Mesendoderm (in vitro differentiated cells): ENCODE measurements at regions not wholly inside any gene's neighbourhood (a gene's known extent, or its start where the extent isn't known, plus 50 kb on each side); places are given as distances from the start of the nearest gene placed in this dataset.
A peak's percentile ranks its signal among the peaks of the same experiment; 100 is the strongest.

Experiments
- DNase-seq: peaks from one replicate; pipeline ENCODE4 v3.0.0; 2013
- H2AK5ac ChIP-seq: 2 replicates; pipeline ENCODE4 v1.6.1; 2013; ENCODE audit warnings: low read length, inconsistent platforms
- H2BK120ac ChIP-seq: 2 replicates; pipeline ENCODE4 v1.6.1; 2013; ENCODE audit warnings: low read depth, mild to moderate bottlenecking, low read length, moderate library complexity, mixed read lengths
- H2BK15ac ChIP-seq: replicated peaks from 2 replicates; pipeline ENCODE4 v1.6.1; 2013; ENCODE audit warnings: low read depth, mild to moderate bottlenecking, moderate library complexity
- H2BK5ac ChIP-seq: 2 replicates; pipeline ENCODE4 v1.6.1; 2013; ENCODE audit warnings: low read length, inconsistent platforms
- H3K18ac ChIP-seq: 2 replicates; pipeline ENCODE4 v1.6.1; 2013; ENCODE audit warnings: mild to moderate bottlenecking, low read length, mixed read lengths
- H3K23ac ChIP-seq: one replicate; pipeline ENCODE4 v1.6.1; 2013; ENCODE audit warnings: low read length
- H3K27ac ChIP-seq: 2 replicates; pipeline ENCODE4 v1.5.1; 2013; ENCODE audit warnings: low read depth, mild to moderate bottlenecking, inconsistent platforms, low read length, moderate library complexity
- H3K27me3 ChIP-seq: 2 replicates; pipeline ENCODE4 v1.6.1; 2013; ENCODE audit warnings: low read length, control low read depth, mild to moderate bottlenecking, inconsistent platforms; ENCODE audit not compliant: insufficient read depth, poor library complexity
- H3K36me3 ChIP-seq: 2 replicates; pipeline ENCODE4 v1.6.1; 2013; ENCODE audit warnings: low read length, inconsistent platforms; ENCODE audit not compliant: control insufficient read depth, insufficient read depth
- H3K4ac ChIP-seq: one replicate; pipeline ENCODE4 v1.6.1; 2013; ENCODE audit warnings: low read depth, mild to moderate bottlenecking, low read length, moderate library complexity
- H3K4me1 ChIP-seq: 2 replicates; pipeline ENCODE4 v1.6.1; 2013; ENCODE audit warnings: low read depth, low read length, inconsistent platforms; ENCODE audit not compliant: control insufficient read depth
- H3K4me2 ChIP-seq: 2 replicates; pipeline ENCODE4 v1.6.1; 2013; ENCODE audit warnings: low read length
- H3K4me3 ChIP-seq: 2 replicates; pipeline ENCODE4 v1.5.1; 2013; ENCODE audit warnings: mild to moderate bottlenecking, low read length
- H3K56ac ChIP-seq: one replicate; pipeline ENCODE4 v1.6.1; 2013; ENCODE audit warnings: low read length
- H3K79me1 ChIP-seq: 2 replicates; pipeline ENCODE4 v1.6.1; 2013; ENCODE audit warnings: low read length, inconsistent platforms
- H3K79me2 ChIP-seq: 2 replicates; pipeline ENCODE4 v1.6.1; 2013; ENCODE audit warnings: mild to moderate bottlenecking, low read length; ENCODE audit not compliant: control insufficient read depth, insufficient read depth
- H3K9ac ChIP-seq: 2 replicates; pipeline ENCODE4 v1.6.1; 2013; ENCODE audit warnings: low read length, inconsistent platforms
- H4K5ac ChIP-seq: one replicate; pipeline ENCODE4 v1.6.1; 2013; ENCODE audit warnings: low read length
- H4K8ac ChIP-seq: one replicate; pipeline ENCODE4 v1.6.1; 2013; ENCODE audit warnings: low read depth, mild to moderate bottlenecking, control low read depth, low read length, moderate library complexity
- WGBS: extraction: QIAGEN DNeasy Blood & Tissue Kit; methylation state at CpG from one replicate; pipeline ENCODE4 v1.1.7; 2013; ENCODE audit warnings: low lambda C conversion rate, missing lambda C conversion rate; ENCODE audit not compliant: insufficient coverage; ENCODE audit errors: extremely low coverage; 5-methylcytosine and 5-hydroxymethylcytosine counted together

DNA sequence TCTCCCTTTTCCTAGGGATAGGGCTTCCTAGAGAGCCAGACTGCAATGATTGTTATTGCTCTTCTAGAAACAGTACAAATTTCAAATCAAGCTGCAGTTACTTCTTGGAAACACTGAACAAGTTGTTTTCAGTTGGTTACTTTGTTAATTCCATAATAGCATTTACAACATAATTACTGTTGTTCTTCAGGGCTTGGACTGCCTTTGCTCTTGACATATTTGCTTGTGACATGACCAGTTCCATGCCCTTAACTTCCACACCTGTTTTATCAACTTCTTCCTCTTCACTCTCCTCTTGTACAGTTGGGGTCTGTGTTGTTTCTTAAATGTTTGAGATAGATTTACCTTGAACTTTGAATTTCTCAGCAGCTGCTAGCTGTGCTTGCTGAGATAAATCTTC lies 104.4 kb downstream of the SEC23IP start:
- no peaks in the 10 kb centered on the region for H3K79me1 ChIP-seq
- no peak overlapping the region for H3K9ac ChIP-seq
- H2BK15ac ChIP-seq, result no peak overlapping the region
- no peaks in the 10 kb centered on the region for H3K27me3 ChIP-seq
- H2AK5ac ChIP-seq, result no peak overlapping the region
- no peak overlapping the region for H4K8ac ChIP-seq
- H3K56ac ChIP-seq, result no peak overlapping the region
- H3K79me2 ChIP-seq, result no peaks in the 10 kb centered on the region
- H4K5ac ChIP-seq, result no peak overlapping the region
- H2BK5ac ChIP-seq, result no peak overlapping the region
- no peak for DNase-seq
- H3K36me3 ChIP-seq, result no peaks in the 10 kb centered on the region
- H3K4ac ChIP-seq, result no peak overlapping the region
- no peak overlapping the region for H3K4me2 ChIP-seq
- no peak overlapping the region for H3K4me3 ChIP-seq
- no peaks in the 10 kb centered on the region for H3K4me1 ChIP-seq
- no peak overlapping the region for H2BK120ac ChIP-seq
- H3K18ac ChIP-seq, result no peak overlapping the region
- H3K27ac ChIP-seq, result no peak overlapping the region
- no peak overlapping the region for H3K23ac ChIP-seq

- Histone ChIP-seq H3K27ac (no peak overlapping the region), H3K4me2 (no peak overlapping the region), H3K4me1 (no peaks in the 10 kb centered on the region), H2BK120ac (no peak overlapping the region), H3K56ac (no peak overlapping the region), H3K79me1 (no peaks in the 10 kb centered on the region), H3K4me3 (no peak overlapping the region), H2AK5ac (no peak overlapping the region), H3K79me2 (no peaks in the 10 kb centered on the region), H3K27me3 (no peaks in the 10 kb centered on the region), H3K4ac (no peak overlapping the region), H2BK15ac (no peak overlapping the region), H2BK5ac (no peak overlapping the region), H3K18ac (no peak overlapping the region), H4K8ac (no peak overlapping the region), H3K23ac (no peak overlapping the region), H3K36me3 (no peaks in the 10 kb centered on the region), H4K5ac (no peak overlapping the region), H3K9ac (no peak overlapping the region)
- no CpG with 5 or more reads among the region's 2 CpGs for WGBS
- DNase-seq, result no peak
Measured at GRCh38 chr10:119997429-119997828, 104.9 kb downstream of the SEC23IP start.

- Histone ChIP-seq H3K4me3 (no peak overlapping the region), H4K8ac (no peak overlapping the region), H3K79me2 (no peaks in the 10 kb centered on the region), H3K4me2 (no peak overlapping the region), H2BK5ac (no peak overlapping the region), H2BK120ac (no peak overlapping the region), H3K23ac (no peak overlapping the region), H3K4ac (no peak overlapping the region), H3K79me1 (no peaks in the 10 kb centered on the region), H4K5ac (no peak overlapping the region), H3K36me3 (no peaks in the 10 kb centered on the region), H3K56ac (no peak overlapping the region), H3K27ac (no peak overlapping the region), H3K18ac (no peak overlapping the region), H2BK15ac (no peak overlapping the region), H3K4me1 (peaks cover 1% of the 10 kb centered on the region), H3K27me3 (no peaks in the 10 kb centered on the region), H2AK5ac (no peak overlapping the region), H3K9ac (no peak overlapping the region)
- no peak for DNase-seq
- WGBS, result no CpG with 5 or more reads among the region's 5 CpGs
Measured at GRCh38 chr10:120002785-120003184, 110.3 kb downstream of the SEC23IP start.

DNA sequence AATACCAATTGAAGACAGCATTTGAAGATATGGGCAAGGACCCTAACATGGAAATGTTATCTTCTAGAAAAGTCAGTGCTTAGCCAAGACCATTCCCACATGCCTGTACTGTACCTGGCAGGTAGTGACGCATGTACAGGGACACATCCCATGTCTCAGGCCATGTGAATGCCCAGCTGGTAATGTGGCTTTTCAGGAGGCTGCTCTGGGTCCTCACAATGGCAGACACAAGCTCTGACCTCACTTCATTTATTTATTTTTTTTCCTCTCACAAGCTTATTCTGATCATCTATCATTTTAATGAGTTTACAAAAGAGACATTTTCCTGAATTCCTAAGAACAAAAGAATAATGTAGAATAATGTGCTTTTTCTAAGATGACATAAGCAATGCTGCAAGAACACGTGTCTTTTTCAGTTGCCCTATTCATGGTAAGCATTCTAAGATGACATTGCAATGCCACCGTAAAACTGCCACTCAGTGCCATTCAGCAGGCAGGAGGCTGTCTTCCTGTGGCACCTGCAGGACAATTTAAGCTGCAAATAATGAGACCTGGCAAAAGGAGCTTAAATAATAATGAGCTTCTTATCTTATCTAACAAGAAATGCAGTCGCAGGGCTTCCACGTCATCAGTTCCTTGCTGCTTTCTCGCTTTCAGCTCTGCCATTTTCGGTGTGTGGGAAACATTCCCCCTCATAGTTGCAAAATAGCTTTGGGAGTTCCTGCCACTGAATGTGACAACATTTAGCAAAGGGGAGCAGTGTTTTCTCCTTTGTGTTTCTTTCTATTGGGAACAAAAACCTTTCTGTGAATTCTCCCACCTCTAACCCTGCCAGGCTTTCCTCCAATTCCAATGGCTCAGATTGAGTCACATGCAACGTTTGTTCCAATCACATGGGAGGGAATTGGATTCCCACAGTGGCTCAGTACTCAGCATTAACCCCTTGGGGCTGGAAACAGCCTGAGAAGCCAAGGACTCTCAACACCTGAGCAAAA lies 113.0 kb downstream of the SEC23IP start:
- no CpG with 5 or more reads among the region's 8 CpGs for WGBS
- no peak overlapping the region for H3K27ac ChIP-seq

DNA sequence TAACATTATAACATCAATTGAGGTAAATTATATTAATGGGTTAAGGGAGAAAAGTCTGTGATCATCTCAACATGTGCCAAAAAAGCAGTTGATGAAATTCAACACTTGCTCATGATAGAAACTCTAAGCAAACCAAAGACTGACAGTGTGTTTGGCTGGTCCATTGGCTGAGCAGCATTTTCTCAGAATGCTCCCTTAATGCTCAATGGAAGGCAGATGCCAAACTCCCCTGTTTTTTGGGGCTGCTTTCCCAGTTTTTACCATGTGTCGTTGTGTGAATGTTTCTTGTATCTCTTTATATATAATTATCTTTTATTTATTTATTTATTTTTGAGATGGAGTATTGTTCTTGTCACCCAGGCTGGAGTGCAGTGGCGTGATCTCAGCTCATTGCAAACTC lies 114.7 kb downstream of the SEC23IP start:
- WGBS, result no CpG with 5 or more reads among the region's 2 CpGs
- no peak overlapping the region for H2BK120ac ChIP-seq
- no peaks in the 10 kb centered on the region for H3K79me1 ChIP-seq
- no peaks in the 10 kb centered on the region for H3K79me2 ChIP-seq
- H3K4me3 ChIP-seq, result no peak overlapping the region
- no peak overlapping the region for H4K8ac ChIP-seq
- no peak overlapping the region for H3K9ac ChIP-seq
- no peak overlapping the region for H3K56ac ChIP-seq
- H4K5ac ChIP-seq, result no peak overlapping the region
- H2BK15ac ChIP-seq, result no peak overlapping the region
- H2AK5ac ChIP-seq, result no peak overlapping the region
- no peak overlapping the region for H3K27ac ChIP-seq
- H3K36me3 ChIP-seq, result no peaks in the 10 kb centered on the region
- H3K23ac ChIP-seq, result no peak overlapping the region
- peaks cover 1% of the 10 kb centered on the region for H3K4me1 ChIP-seq
- H3K18ac ChIP-seq, result no peak overlapping the region
- H2BK5ac ChIP-seq, result no peak overlapping the region
- no peak for DNase-seq
- H3K4ac ChIP-seq, result no peak overlapping the region
- H3K27me3 ChIP-seq, result no peaks in the 10 kb centered on the region
- H3K4me2 ChIP-seq, result no peak overlapping the region

More for the DNA sequence above, 113.0 kb downstream of the SEC23IP start:
- Histone ChIP-seq H3K18ac (no peak overlapping the region), H2BK15ac (no peak overlapping the region), H4K8ac (no peak overlapping the region), H3K79me1 (no peaks in the 10 kb centered on the region), H3K4me1 (peaks cover 1% of the 10 kb centered on the region), H3K9ac (no peak overlapping the region), H3K56ac (no peak overlapping the region), H3K23ac (no peak overlapping the region), H3K36me3 (no peaks in the 10 kb centered on the region), H3K79me2 (no peaks in the 10 kb centered on the region), H3K4ac (no peak overlapping the region), H2BK120ac (no peak overlapping the region), H3K27me3 (no peaks in the 10 kb centered on the region), H2BK5ac (no peak overlapping the region), H4K5ac (no peak overlapping the region), H3K4me3 (no peak overlapping the region), H3K4me2 (no peak overlapping the region), H2AK5ac (no peak overlapping the region)
- peak; percentile 68 for DNase-seq
